IMR-90 (cell line): ENCODE measurements at regions not wholly inside any gene's neighbourhood (a gene's known extent, or its start where the extent isn't known, plus 50 kb on each side); places are given as distances from the start of the nearest gene placed in this dataset.

Experiments used
- ATAC-seq: fragments of 200-7000 bp; cut with Tn5 transposase; 2 replicates; pipeline ENCODE4 v1.9.1; 2020; ENCODE audit warnings: low read depth, mild to moderate bottlenecking, moderate library complexity
- BruUV-seq: library from RNA; stranded (reverse); fragments of 400-500 nt; replicated peaks from 2 replicates; lab custom pipeline; 2021; lab: Mats Ljungman, UMichigan
- CTCF ChIA-PET: fragments of 300-600 bp; formaldehyde crosslinking; extraction: SDS; loops from one replicate; lab custom pipeline; 2021; ENCODE audit warnings: antibody characterized with exemption; lab: Yijun Ruan, JAX
- POLR2A ChIA-PET: fragments of 300-600 bp; sonication (Branson Sonifier 250); formaldehyde crosslinking; loops from one replicate; lab custom pipeline; 2022; ENCODE audit warnings: antibody characterized with exemption; ENCODE audit not compliant: unreplicated experiment; lab: Charles Lee
- DNase-seq: peaks from one replicate; pipeline ENCODE4 v3.0.0; 2013
- H2AFZ ChIP-seq: replicated peaks from 2 replicates; pipeline ENCODE3; 2013; ENCODE audit warnings: low read length, mild to moderate bottlenecking; ENCODE audit not compliant: poor library complexity
- H2AK5ac ChIP-seq: 2 replicates; pipeline ENCODE4 v1.6.1; 2013; ENCODE audit warnings: low read depth, low read length, inconsistent platforms
- H2AK9ac ChIP-seq: replicated peaks from 2 replicates; pipeline ENCODE3; 2013; ENCODE audit warnings: mild to moderate bottlenecking, low read depth, low read length, moderate library complexity; ENCODE audit not compliant: poor library complexity
- H2BK120ac ChIP-seq: 2 replicates; pipeline ENCODE4 v1.6.1; 2013; ENCODE audit warnings: low read depth, low read length, inconsistent platforms
- H2BK15ac ChIP-seq: 3 replicates; pipeline ENCODE4 v1.6.1; 2013; ENCODE audit warnings: low read depth, low read length, inconsistent platforms
- H2BK20ac ChIP-seq: 2 replicates; pipeline ENCODE4 v1.6.1; 2013; ENCODE audit warnings: low read depth, mild to moderate bottlenecking, inconsistent platforms, low read length, moderate library complexity
- H2BK5ac ChIP-seq: 2 replicates; pipeline ENCODE4 v1.6.1; 2013; ENCODE audit warnings: mild to moderate bottlenecking, low read depth, low read length, inconsistent platforms; ENCODE audit not compliant: poor library complexity, severe bottlenecking
- H3K14ac ChIP-seq: replicated peaks from 2 replicates; pipeline ENCODE4 v1.6.1; 2013; ENCODE audit warnings: low read depth, low read length, inconsistent platforms
- H3K18ac ChIP-seq: 2 replicates; pipeline ENCODE4 v1.6.1; 2013; ENCODE audit warnings: low read depth, low read length, control low read depth
- H3K23ac ChIP-seq: 2 replicates; pipeline ENCODE4 v1.6.1; 2013; ENCODE audit warnings: low read depth, low read length, inconsistent platforms
- H3K27ac ChIP-seq: 2 replicates; pipeline ENCODE4 v1.5.1; 2013; ENCODE audit warnings: mild to moderate bottlenecking, control low read depth, low read length; ENCODE audit not compliant: insufficient read depth
- H3K27me3 ChIP-seq: 2 replicates; pipeline ENCODE4 v1.6.1; 2013; ENCODE audit warnings: low read length; ENCODE audit not compliant: control insufficient read depth, insufficient read depth
- H3K36me3 ChIP-seq: 2 replicates; pipeline ENCODE4 v1.6.1; 2013; ENCODE audit warnings: low read length, mixed read lengths; ENCODE audit not compliant: control insufficient read depth, insufficient read depth
- H3K4ac ChIP-seq: 2 replicates; pipeline ENCODE4 v1.6.1; 2013; ENCODE audit warnings: low read depth, low read length, inconsistent platforms
- H3K4me1 ChIP-seq: 2 replicates; pipeline ENCODE4 v1.6.1; 2013; ENCODE audit warnings: low read length, mixed read lengths; ENCODE audit not compliant: control insufficient read depth, insufficient read depth
- H3K4me2 ChIP-seq: 2 replicates; pipeline ENCODE4 v1.6.1; 2013; ENCODE audit warnings: low read depth, mild to moderate bottlenecking, control low read depth, low read length, moderate library complexity
- H3K4me3 ChIP-seq: 2 replicates; pipeline ENCODE4 v1.5.1; 2013; ENCODE audit warnings: low read depth, mild to moderate bottlenecking, control low read depth, low read length, moderate library complexity; ENCODE audit not compliant: insufficient read depth
- H3K56ac ChIP-seq: 2 replicates; pipeline ENCODE4 v1.6.1; 2013; ENCODE audit warnings: low read length, inconsistent platforms; ENCODE audit not compliant: insufficient read depth; ENCODE audit errors: extremely low read depth
- H3K79me1 ChIP-seq, 2 experiments: 2 replicates each; pipeline ENCODE4 v1.6.1; 2013; ENCODE audit warnings: low read length in 2 of 2, inconsistent platforms in 1 of 2, low read depth in 1 of 2
- H3K9ac ChIP-seq: 2 replicates; pipeline ENCODE4 v1.6.1; 2013; ENCODE audit warnings: low read depth, low read length, control low read depth
- H3K9me1 ChIP-seq: 2 replicates; pipeline ENCODE4 v1.6.1; 2013; ENCODE audit warnings: low read length, inconsistent platforms; ENCODE audit not compliant: insufficient read depth
- H3K9me3 ChIP-seq: 2 replicates; pipeline ENCODE4 v1.6.1; 2013; ENCODE audit warnings: low read length; ENCODE audit not compliant: control insufficient read depth, insufficient read depth
- H4K20me1 ChIP-seq: 2 replicates; pipeline ENCODE4 v1.6.1; 2013; ENCODE audit warnings: low read length, inconsistent platforms; ENCODE audit not compliant: insufficient read depth
- H4K5ac ChIP-seq: 2 replicates; pipeline ENCODE4 v1.6.1; 2013; ENCODE audit warnings: mild to moderate bottlenecking, low read depth, low read length, control low read depth
- H4K8ac ChIP-seq, 2 experiments: 2 replicates each; pipeline ENCODE4 v1.6.1; 2013; ENCODE audit warnings: low read depth in 2 of 2, low read length in 2 of 2, control low read depth in 1 of 2, inconsistent platforms in 1 of 2
- H4K91ac ChIP-seq: 2 replicates; pipeline ENCODE4 v1.6.1; 2013; ENCODE audit warnings: low read depth, low read length, inconsistent platforms; ENCODE audit not compliant: insufficient read depth
- BHLHE40 ChIP-seq: fragments of 150-350 bp; IDR thresholded peaks from 2 replicates; pipeline ENCODE4 v1.6.1; 2016; ENCODE audit warnings: mild to moderate bottlenecking, low read depth, low read length
- CEBPB ChIP-seq: IDR thresholded peaks from 2 replicates; pipeline ENCODE4 v1.6.1; 2012; ENCODE audit warnings: low read depth, low read length, improper control_type of control experiment
- CHD1 ChIP-seq: IDR thresholded peaks from 2 replicates; pipeline ENCODE4 v1.6.1; 2012; ENCODE audit warnings: low read depth, low read length, improper control_type of control experiment
- FOS ChIP-seq: fragments of 150-350 bp; IDR thresholded peaks from 2 replicates; pipeline ENCODE4 v1.6.1; 2016; ENCODE audit warnings: low read depth, low read length
- MAFK ChIP-seq: IDR thresholded peaks from 2 replicates; pipeline ENCODE4 v1.6.1; 2012; ENCODE audit warnings: low read depth, low read length, improper control_type of control experiment
- MAZ ChIP-seq: IDR thresholded peaks from 2 replicates; pipeline ENCODE4 v1.6.1; 2012; ENCODE audit warnings: low read depth, mild to moderate bottlenecking, low read length, improper control_type of control experiment, moderate library complexity, borderline replicate concordance
- MXI1 ChIP-seq: IDR thresholded peaks from 2 replicates; pipeline ENCODE4 v1.6.1; 2012; ENCODE audit warnings: low read depth, mild to moderate bottlenecking, low read length, moderate library complexity, borderline replicate concordance
- NFE2L2 ChIP-seq: fragments of 150-350 bp; IDR thresholded peaks from 2 replicates; pipeline ENCODE4 v1.6.1; 2016; ENCODE audit warnings: low read depth, mild to moderate bottlenecking, low read length
- POLR2A ChIP-seq: IDR thresholded peaks from 2 replicates; pipeline ENCODE4 v1.6.1; 2012; ENCODE audit warnings: mild to moderate bottlenecking, low read depth, low read length
- RAD21 ChIP-seq: IDR thresholded peaks from 2 replicates; pipeline ENCODE4 v1.6.1; 2012; ENCODE audit warnings: low read length, improper control_type of control experiment
- RCOR1 ChIP-seq: IDR thresholded peaks from 2 replicates; pipeline ENCODE4 v1.6.1; 2012; ENCODE audit warnings: mild to moderate bottlenecking, low read length, improper control_type of control experiment; ENCODE audit not compliant: insufficient replicate concordance
- RFX5 ChIP-seq: IDR thresholded peaks from 2 replicates; pipeline ENCODE4 v1.8.0; 2012; ENCODE audit warnings: low read depth, mild to moderate bottlenecking, low read length, moderate library complexity
- SMC3 ChIP-seq: fragments of 150-350 bp; IDR thresholded peaks from 2 replicates; pipeline ENCODE4 v1.6.1; 2016; ENCODE audit warnings: low read depth, mild to moderate bottlenecking, antibody characterized with exemption, low read length, moderate library complexity
- dilution Hi-C: fragments of 300-500 bp; cut with HindIII; formaldehyde crosslinking; loops from one replicate; pipeline ENCODE4 v1.14.3; 2018; ENCODE audit warnings: low sequenced_read_pairs; ENCODE audit not compliant: unreplicated experiment
- in situ Hi-C: fragments of 300-500 bp; cut with MboI; formaldehyde crosslinking; loops from 3 replicates; pipeline ENCODE4 v1.14.3; 2019; ENCODE audit warnings: low sequenced_read_pairs, inconsistent platforms, mixed read lengths
- intact Hi-C: fragments of 100-400 bp; cut with micrococcal nuclease; formaldehyde crosslinking; loops from 2 replicates; pipeline ENCODE4 v1.10.0; 2022
- TF ChIP-seq, protein P1 (sequence below): fragments of 150-350 bp; IDR thresholded peaks from 2 replicates; pipeline ENCODE4 v1.6.1; 2017; ENCODE audit warnings: mild to moderate bottlenecking, antibody characterized with exemption, low read length, low read depth
- TF ChIP-seq, protein P2 (sequence below): fragments of 150-350 bp; IDR thresholded peaks from 2 replicates; pipeline ENCODE4 v1.6.1; 2016; ENCODE audit warnings: low read depth, mild to moderate bottlenecking, low read length, moderate library complexity, borderline replicate concordance
- TF ChIP-seq, protein P3 (sequence below): conservative IDR thresholded peaks from 2 replicates; pipeline ENCODE4 v1.5.1; 2012; ENCODE audit warnings: mild to moderate bottlenecking, low read depth, low read length, improper control_type of control experiment

DNA sequence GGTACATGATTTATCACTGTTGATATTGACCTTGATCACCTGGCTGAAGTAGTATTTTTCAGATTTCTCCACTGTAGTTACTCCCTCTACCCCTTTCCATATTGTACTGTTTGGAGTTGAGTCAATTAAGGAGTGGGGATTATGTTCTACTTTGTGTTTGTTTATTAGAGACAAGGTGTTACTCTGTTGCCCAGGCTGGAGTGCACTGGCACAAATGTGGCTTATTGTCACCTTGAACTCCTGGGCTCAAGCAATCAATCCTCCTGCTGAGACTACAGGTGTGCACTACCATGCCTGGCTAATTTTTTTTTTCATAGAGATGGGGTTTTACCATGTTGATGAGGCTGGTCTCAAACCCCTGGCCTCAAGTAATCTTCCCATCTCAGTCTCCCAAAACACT, 85.3 kb upstream of the CCDC90B start:
- Histone ChIP-seq H3K27me3 (no peaks in the 10 kb centered on the region), H3K14ac (no peak overlapping the region), H3K18ac (no peak overlapping the region), H2AFZ (no peak overlapping the region), H3K23ac (no peak overlapping the region), H4K5ac (no peak overlapping the region), H3K27ac (no peak overlapping the region), H3K9ac (no peak overlapping the region), H2BK5ac (no peak overlapping the region), H2AK5ac (no peak overlapping the region), H3K9me3 (no peaks in the 10 kb centered on the region), H4K20me1 (no peaks in the 10 kb centered on the region), H4K91ac (no peak overlapping the region), H3K79me1 (no peaks in the 10 kb centered on the region), H2AK9ac (no peak overlapping the region), H2BK20ac (no peak overlapping the region), H4K8ac (no peak overlapping the region), H3K56ac (no peak overlapping the region), H3K4me1 (no peaks in the 10 kb centered on the region), H2BK120ac (no peak overlapping the region), H2BK15ac (no peak overlapping the region), H3K36me3 (no peaks in the 10 kb centered on the region), H3K9me1 (no peaks in the 10 kb centered on the region), H3K4ac (no peak overlapping the region), H3K4me3 (no peak overlapping the region), H3K4me2 (no peak overlapping the region)
- BruUV-seq = no TSS peak
- ChIA-PET CTCF (no interaction called here), POLR2A (no interaction called here)
- in situ Hi-C loops (no loop called here), intact Hi-C loops (no loop called here), dilution Hi-C loops (no loop called here)
- no peak for DNase-seq
- ATAC-seq = no peak
- TF ChIP-seq, protein P1, sequence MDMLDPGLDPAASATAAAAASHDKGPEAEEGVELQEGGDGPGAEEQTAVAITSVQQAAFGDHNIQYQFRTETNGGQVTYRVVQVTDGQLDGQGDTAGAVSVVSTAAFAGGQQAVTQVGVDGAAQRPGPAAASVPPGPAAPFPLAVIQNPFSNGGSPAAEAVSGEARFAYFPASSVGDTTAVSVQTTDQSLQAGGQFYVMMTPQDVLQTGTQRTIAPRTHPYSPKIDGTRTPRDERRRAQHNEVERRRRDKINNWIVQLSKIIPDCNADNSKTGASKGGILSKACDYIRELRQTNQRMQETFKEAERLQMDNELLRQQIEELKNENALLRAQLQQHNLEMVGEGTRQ = no peak
- TF ChIP-seq, protein P2, sequence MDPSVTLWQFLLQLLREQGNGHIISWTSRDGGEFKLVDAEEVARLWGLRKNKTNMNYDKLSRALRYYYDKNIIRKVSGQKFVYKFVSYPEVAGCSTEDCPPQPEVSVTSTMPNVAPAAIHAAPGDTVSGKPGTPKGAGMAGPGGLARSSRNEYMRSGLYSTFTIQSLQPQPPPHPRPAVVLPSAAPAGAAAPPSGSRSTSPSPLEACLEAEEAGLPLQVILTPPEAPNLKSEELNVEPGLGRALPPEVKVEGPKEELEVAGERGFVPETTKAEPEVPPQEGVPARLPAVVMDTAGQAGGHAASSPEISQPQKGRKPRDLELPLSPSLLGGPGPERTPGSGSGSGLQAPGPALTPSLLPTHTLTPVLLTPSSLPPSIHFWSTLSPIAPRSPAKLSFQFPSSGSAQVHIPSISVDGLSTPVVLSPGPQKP = no peak
- no peak for TF ChIP-seq FOS
- TF ChIP-seq NFE2L2 = no peak
- TF ChIP-seq POLR2A = no peak
- no peak for TF ChIP-seq CHD1
- no peak for TF ChIP-seq RAD21
- no peak for TF ChIP-seq RCOR1
- TF ChIP-seq RFX5 = no peak
- TF ChIP-seq, protein P3, sequence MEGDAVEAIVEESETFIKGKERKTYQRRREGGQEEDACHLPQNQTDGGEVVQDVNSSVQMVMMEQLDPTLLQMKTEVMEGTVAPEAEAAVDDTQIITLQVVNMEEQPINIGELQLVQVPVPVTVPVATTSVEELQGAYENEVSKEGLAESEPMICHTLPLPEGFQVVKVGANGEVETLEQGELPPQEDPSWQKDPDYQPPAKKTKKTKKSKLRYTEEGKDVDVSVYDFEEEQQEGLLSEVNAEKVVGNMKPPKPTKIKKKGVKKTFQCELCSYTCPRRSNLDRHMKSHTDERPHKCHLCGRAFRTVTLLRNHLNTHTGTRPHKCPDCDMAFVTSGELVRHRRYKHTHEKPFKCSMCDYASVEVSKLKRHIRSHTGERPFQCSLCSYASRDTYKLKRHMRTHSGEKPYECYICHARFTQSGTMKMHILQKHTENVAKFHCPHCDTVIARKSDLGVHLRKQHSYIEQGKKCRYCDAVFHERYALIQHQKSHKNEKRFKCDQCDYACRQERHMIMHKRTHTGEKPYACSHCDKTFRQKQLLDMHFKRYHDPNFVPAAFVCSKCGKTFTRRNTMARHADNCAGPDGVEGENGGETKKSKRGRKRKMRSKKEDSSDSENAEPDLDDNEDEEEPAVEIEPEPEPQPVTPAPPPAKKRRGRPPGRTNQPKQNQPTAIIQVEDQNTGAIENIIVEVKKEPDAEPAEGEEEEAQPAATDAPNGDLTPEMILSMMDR = no peak
- no peak for TF ChIP-seq MAFK
- no peak for TF ChIP-seq SMC3
- TF ChIP-seq BHLHE40 = no peak
- no peak for TF ChIP-seq CEBPB
- no peak for TF ChIP-seq MAZ
- TF ChIP-seq MXI1 = no peak
